ENCODE measurements at regions not wholly inside any gene's neighbourhood (a gene's known extent, or its start where the extent isn't known, plus 50 kb on each side); places are given as distances from the start of the nearest gene placed in this dataset.

- no peaks in the 10 kb centered on the region for H3K79me2 ChIP-seq (ENCODE audit: insufficient read depth)
- WGBS (ENCODE audit: low lambda C conversion rate), result 28% methylated on average over 3 of the region's 3 CpGs
- H3K9me3 ChIP-seq, result no peaks in the 10 kb centered on the region
- H3K9me2 ChIP-seq, result no peaks in the 10 kb centered on the region
- CTCF ChIA-PET, result interaction anchor here (0.6 to 1.1 kb wide), 3 partner anchors 12 to 60 kb away, joined by 3 read pairs; no protein-coding TSS in a partner anchor
- H3K4me2 ChIP-seq, result 0 out of 2 replicates have a peak overlapping the region, but pooled peaks have one; percentile 39
- POLR2A ChIA-PET, result no interaction called here
- no peaks in the 10 kb centered on the region for H3K4me1 ChIP-seq (ENCODE audit: control insufficient read depth in 1 of 2, insufficient read depth in 2 of 2, low read depth in 1 of 2, low read length in 1 of 2)
- no peaks in the 10 kb centered on the region for H3F3A ChIP-seq (replicated peaks; ENCODE audit: insufficient read depth)
- no peak overlapping the region; the same call in 1 of the 2 replicates for H3K9ac ChIP-seq
- H3K27ac ChIP-seq (ENCODE audit: low read depth in 2 of 2, low read length in 1 of 2), result peak overlapping the region in 1 of 2 experiments; percentile 73; a peak in 2 of 4 replicates
- H3K4me3 ChIP-seq (ENCODE audit: low read depth in 2 of 2, low read length in 1 of 2), result no peak overlapping the region
- H3K27me3 ChIP-seq (ENCODE audit: insufficient read depth), result no peaks in the 10 kb centered on the region
- H2AFZ ChIP-seq (ENCODE audit: low read depth), result no peak overlapping the region
- no peak for DNase-seq
- no peak for TF ChIP-seq FOXJ3 (CRISPR knock-in tag; IDR thresholded peaks at IDR 0.05)
- TF ChIP-seq GABPA (IDR thresholded peaks at IDR 0.05; ENCODE audit: low read depth), result no peak
- H4K20me1 ChIP-seq (ENCODE audit: insufficient read depth), result no peaks in the 10 kb centered on the region
- no peaks in the 10 kb centered on the region for H3K36me3 ChIP-seq (replicated peaks in 1 of 2; ENCODE audit: control insufficient read depth in 1 of 2, insufficient read depth in 2 of 2, low read length in 1 of 2)
Measured at GRCh38 chrX:38868941-38869401, 67.7 kb downstream of the MID1IP1 start.

GRCh38 chrX:38870361-38870895 lies 69.2 kb downstream of the MID1IP1 start:
- H3K79me2 ChIP-seq (ENCODE audit: insufficient read depth), result no peaks in the 10 kb centered on the region
- no peaks in the 10 kb centered on the region for H4K20me1 ChIP-seq (ENCODE audit: insufficient read depth)
- no peak overlapping the region for H2AFZ ChIP-seq (ENCODE audit: low read depth)
- no peaks in the 10 kb centered on the region for H3F3A ChIP-seq (replicated peaks; ENCODE audit: insufficient read depth)
- TF ChIP-seq EZH2phosphoT487 (IDR thresholded peaks at IDR 0.05; ENCODE audit: borderline replicate concordance, low read depth) (no peak), FOXM1 (IDR thresholded peaks at IDR 0.05; ENCODE audit: low read depth) (no peak), RAD21 (IDR thresholded peaks at IDR 0.05; ENCODE audit: low read length) (no peak), MEF2A (IDR thresholded peaks at IDR 0.05; ENCODE audit: borderline replicate concordance, low read depth) (no peak), GATA2 (CRISPR knock-in tag; IDR thresholded peaks at IDR 0.05) (no peak), EP300 (IDR thresholded peaks at IDR 0.05; ENCODE audit: borderline replicate concordance in 1 of 2, low read depth in 1 of 2, low read length in 1 of 2) (no peak), TAF1 (IDR thresholded peaks at IDR 0.05; ENCODE audit: borderline replicate concordance, low read depth, low read length) (no peak), JUND (IDR thresholded peaks at IDR 0.05) (no peak)
- TF ChIP-seq, protein P1, sequence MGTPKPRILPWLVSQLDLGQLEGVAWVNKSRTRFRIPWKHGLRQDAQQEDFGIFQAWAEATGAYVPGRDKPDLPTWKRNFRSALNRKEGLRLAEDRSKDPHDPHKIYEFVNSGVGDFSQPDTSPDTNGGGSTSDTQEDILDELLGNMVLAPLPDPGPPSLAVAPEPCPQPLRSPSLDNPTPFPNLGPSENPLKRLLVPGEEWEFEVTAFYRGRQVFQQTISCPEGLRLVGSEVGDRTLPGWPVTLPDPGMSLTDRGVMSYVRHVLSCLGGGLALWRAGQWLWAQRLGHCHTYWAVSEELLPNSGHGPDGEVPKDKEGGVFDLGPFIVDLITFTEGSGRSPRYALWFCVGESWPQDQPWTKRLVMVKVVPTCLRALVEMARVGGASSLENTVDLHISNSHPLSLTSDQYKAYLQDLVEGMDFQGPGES (IDR thresholded peaks at IDR 0.05; ENCODE audit: low read depth, low read length), result no peak
- TF ChIP-seq, protein P2, sequence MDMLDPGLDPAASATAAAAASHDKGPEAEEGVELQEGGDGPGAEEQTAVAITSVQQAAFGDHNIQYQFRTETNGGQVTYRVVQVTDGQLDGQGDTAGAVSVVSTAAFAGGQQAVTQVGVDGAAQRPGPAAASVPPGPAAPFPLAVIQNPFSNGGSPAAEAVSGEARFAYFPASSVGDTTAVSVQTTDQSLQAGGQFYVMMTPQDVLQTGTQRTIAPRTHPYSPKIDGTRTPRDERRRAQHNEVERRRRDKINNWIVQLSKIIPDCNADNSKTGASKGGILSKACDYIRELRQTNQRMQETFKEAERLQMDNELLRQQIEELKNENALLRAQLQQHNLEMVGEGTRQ (IDR thresholded peaks at IDR 0.05; ENCODE audit: borderline replicate concordance, low read depth, low read length), result no peak
- no peak overlapping the region for H3K9ac ChIP-seq
- 43% methylated on average over 6 of the region's 7 CpGs for WGBS (ENCODE audit: low lambda C conversion rate)
- no peaks in the 10 kb centered on the region for H3K9me3 ChIP-seq
- no peak overlapping the region for H3K27ac ChIP-seq (ENCODE audit: low read depth in 2 of 2, low read length in 1 of 2)
- H3K9me2 ChIP-seq, result no peaks in the 10 kb centered on the region
- H3K36me3 ChIP-seq (replicated peaks in 1 of 2; ENCODE audit: control insufficient read depth in 1 of 2, insufficient read depth in 2 of 2, low read length in 1 of 2), result no peaks in the 10 kb centered on the region
- POLR2A ChIA-PET, result no interaction called here
- H3K27me3 ChIP-seq (ENCODE audit: insufficient read depth), result no peaks in the 10 kb centered on the region
- CTCF ChIA-PET, result no interaction called here
- no peak overlapping the region for H3K4me3 ChIP-seq (ENCODE audit: low read depth in 2 of 2, low read length in 1 of 2)
- H3K4me2 ChIP-seq, result no peak overlapping the region
- H3K4me1 ChIP-seq (ENCODE audit: control insufficient read depth in 1 of 2, insufficient read depth in 2 of 2, low read depth in 1 of 2, low read length in 1 of 2), result no peaks in the 10 kb centered on the region
- DNase-seq, result no peak
